Spleen (tissue), 11 donors: ENCODE measurements at regions not wholly inside any gene's neighbourhood (a gene's known extent, or its start where the extent isn't known, plus 50 kb on each side); places are given as distances from the start of the nearest gene placed in this dataset.

Experiments
- DNase-seq: peaks from one replicate; pipeline ENCODE4 v3.0.0-alpha.2; 2020
- H3K27ac ChIP-seq, 8 donors: fragments of 200-600 bp; sonication (generic) in 7 of 8; 1 replicate in 4 of 8; 2 replicates in 4 of 8; pipeline versions ENCODE4 v1.5.0 to v1.8.0; 2016 to 2021; ENCODE audit warnings: inconsistent platforms in 4 of 8, mild to moderate bottlenecking in 4 of 8, moderate library complexity in 1 of 8
- H3K27me3 ChIP-seq, 7 donors: fragments of 200-600 bp; sonication (generic) in 6 of 7; replicated peaks in 1 of 7; 1 replicate in 4 of 7; 2 replicates in 3 of 7; pipeline versions ENCODE4 v1.5.0 to v1.8.0; 2016 to 2021; ENCODE audit warnings: inconsistent platforms in 3 of 7, mild to moderate bottlenecking in 1 of 7
- H3K36me3 ChIP-seq, 6 donors: fragments of 200-600 bp; sonication (generic) in 5 of 6; 1 replicate in 4 of 6; 2 replicates in 2 of 6; pipeline versions ENCODE4 v1.5.0 to v1.8.0; 2016 to 2021; ENCODE audit warnings: inconsistent platforms in 2 of 6
- H3K4me1 ChIP-seq, 6 donors: fragments of 200-600 bp; sonication (generic) in 5 of 6; 1 replicate in 3 of 6; 2 replicates in 3 of 6; pipeline versions ENCODE4 v1.5.0 to v1.8.0; 2016 to 2021; ENCODE audit warnings: inconsistent platforms in 3 of 6
- H3K4me3 ChIP-seq, 8 donors: fragments of 200-600 bp; sonication (generic) in 7 of 8; 1 replicate in 4 of 8; 2 replicates in 4 of 8; pipeline versions ENCODE4 v1.5.0 to v1.8.0; 2016 to 2021; ENCODE audit warnings: inconsistent platforms in 4 of 8, mild to moderate bottlenecking in 4 of 8, moderate library complexity in 2 of 8
- H3K9me3 ChIP-seq, 8 donors: fragments of 200-600 bp; sonication (generic) in 7 of 8; 1 replicate in 4 of 8; 2 replicates in 4 of 8; pipeline versions ENCODE4 v1.5.0 to v1.8.0; 2016 to 2021; ENCODE audit warnings: inconsistent platforms in 4 of 8
- POLR2A ChIP-seq, 3 donors: fragments of 450-650 bp; IDR thresholded peaks; one replicate each; pipeline ENCODE4 v1.5.1; 2017; ENCODE audit warnings: antibody characterized with exemption in 3 of 3, mild to moderate bottlenecking in 1 of 3
- POLR2AphosphoS5 ChIP-seq, 3 donors: sonication (generic); formaldehyde crosslinking; IDR thresholded peaks; one replicate each; pipeline ENCODE4 v1.5.1; 2017; ENCODE audit warnings: antibody characterized with exemption in 3 of 3
- WGBS, 5 donors: extraction: QIAGEN DNeasy Blood & Tissue Kit in 3 of 5; methylation state at CpG; one replicate each; pipeline versions ENCODE4 v1.1.5 to v1.1.7; 2013 to 2018; 5-methylcytosine and 5-hydroxymethylcytosine counted together
- intact Hi-C: fragments of 100-400 bp; cut with DNase I; formaldehyde crosslinking; loops from one replicate; pipeline ENCODE4 v1.15.0; 2023; ENCODE audit warnings: low total_unique reads
- TF ChIP-seq, protein P1 (sequence below), 11 experiments: fragments of 200-600 bp in 7 of 11; fragments of 450-650 bp in 4 of 11; sonication (generic) in 4 of 11; IDR thresholded peaks in 8 of 11; conservative IDR thresholded peaks in 3 of 11; 1 replicate in 7 of 11; 2 replicates in 4 of 11; pipeline versions ENCODE4 v1.4.0 to v1.8.0; 2016 to 2021; ENCODE audit warnings: antibody characterized with exemption in 11 of 11, inconsistent platforms in 4 of 11, mild to moderate bottlenecking in 1 of 11
- donor health status: healthy with polysubstance abuse.
- donor health status: DM: no; HTN: no; CAD: no; lungs with moderate emphysema.
- donor health status: DM: no; HTN: no; CAD: no.
- donor health status: Bipolar disorder and iron deficiency.
- donor health status: healthy.
- donor health status: DM: no; HTN: no; CAD: no.
- donor health status: DM: yes; HTN: yes; CAD: no.

DNA sequence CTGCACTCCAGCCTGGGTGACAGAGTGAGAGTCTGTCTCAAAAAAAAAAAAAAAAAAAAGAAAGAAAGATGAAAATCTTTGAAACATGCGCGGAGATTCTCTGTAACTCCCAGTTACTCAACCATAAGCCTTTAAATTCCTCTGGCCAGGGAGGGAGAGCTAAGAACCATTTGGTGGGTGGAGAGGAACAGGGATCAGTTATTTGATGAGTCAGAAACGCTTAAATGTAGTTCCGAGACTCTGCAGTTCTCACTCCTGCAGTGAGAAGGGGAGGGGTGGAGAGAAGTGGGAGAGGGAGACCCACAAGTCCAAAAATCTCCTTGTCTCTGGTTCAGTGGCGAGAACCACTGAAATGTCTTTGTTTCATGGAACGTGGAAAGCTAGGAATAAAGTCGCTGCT lies 266.7 kb downstream of the SOX9 start:
- no peaks in the 10 kb centered on the region for H3K36me3 ChIP-seq
- H3K27me3 ChIP-seq = peaks cover 0 to 6% (median 0%) of the 10 kb centered on the region in 7 donors
- no peak for TF ChIP-seq POLR2AphosphoS5 (IDR thresholded peaks at IDR 0.05)
- TF ChIP-seq, protein P1, sequence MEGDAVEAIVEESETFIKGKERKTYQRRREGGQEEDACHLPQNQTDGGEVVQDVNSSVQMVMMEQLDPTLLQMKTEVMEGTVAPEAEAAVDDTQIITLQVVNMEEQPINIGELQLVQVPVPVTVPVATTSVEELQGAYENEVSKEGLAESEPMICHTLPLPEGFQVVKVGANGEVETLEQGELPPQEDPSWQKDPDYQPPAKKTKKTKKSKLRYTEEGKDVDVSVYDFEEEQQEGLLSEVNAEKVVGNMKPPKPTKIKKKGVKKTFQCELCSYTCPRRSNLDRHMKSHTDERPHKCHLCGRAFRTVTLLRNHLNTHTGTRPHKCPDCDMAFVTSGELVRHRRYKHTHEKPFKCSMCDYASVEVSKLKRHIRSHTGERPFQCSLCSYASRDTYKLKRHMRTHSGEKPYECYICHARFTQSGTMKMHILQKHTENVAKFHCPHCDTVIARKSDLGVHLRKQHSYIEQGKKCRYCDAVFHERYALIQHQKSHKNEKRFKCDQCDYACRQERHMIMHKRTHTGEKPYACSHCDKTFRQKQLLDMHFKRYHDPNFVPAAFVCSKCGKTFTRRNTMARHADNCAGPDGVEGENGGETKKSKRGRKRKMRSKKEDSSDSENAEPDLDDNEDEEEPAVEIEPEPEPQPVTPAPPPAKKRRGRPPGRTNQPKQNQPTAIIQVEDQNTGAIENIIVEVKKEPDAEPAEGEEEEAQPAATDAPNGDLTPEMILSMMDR (IDR thresholded peaks at IDR 0.05 in 8 of 11, conservative IDR thresholded peaks at IDR 0.05 in 3 of 11) = no peak
- no peak for TF ChIP-seq POLR2A (IDR thresholded peaks at IDR 0.05)
- WGBS, 5 donors = 62 to 77% (median 74%) methylated on average over 7 of the region's 7 CpGs
- H3K27ac ChIP-seq = no peak overlapping the region
- intact Hi-C loops = no loop called here
- H3K4me1 ChIP-seq = peaks cover 3 to 13% (median 5%) of the 10 kb centered on the region in 6 donors
- H3K4me3 ChIP-seq = no peak overlapping the region
- DNase-seq = no peak
- no peaks in the 10 kb centered on the region for H3K9me3 ChIP-seq

DNA sequence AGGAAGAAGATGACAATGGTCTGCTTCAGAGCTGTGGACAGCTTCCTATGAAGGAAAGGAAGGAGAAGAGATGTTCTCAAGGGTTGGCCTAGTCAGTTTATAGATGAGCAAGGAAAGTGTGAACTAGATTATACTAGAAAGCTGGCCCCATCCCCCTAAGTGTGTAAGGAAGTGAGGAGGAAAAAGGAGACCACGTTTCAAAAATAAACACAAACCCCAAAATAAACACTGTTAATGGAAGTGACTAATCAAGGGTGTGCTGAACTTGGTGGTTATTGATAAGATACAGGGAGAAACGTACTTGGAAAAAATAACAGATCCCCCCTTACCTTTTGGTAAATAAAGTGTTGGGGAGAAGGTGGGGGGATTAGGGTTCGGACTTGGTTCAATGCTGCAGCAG lies 267.1 kb downstream of the SOX9 start:
- H3K36me3 ChIP-seq = no peaks in the 10 kb centered on the region
- 36 to 52% (median 47%) methylated on average over 3 of the region's 3 CpGs for WGBS, 5 donors
- H3K27me3 ChIP-seq = peaks cover 0 to 2% (median 0%) of the 10 kb centered on the region in 7 donors
- intact Hi-C loops = no loop called here
- TF ChIP-seq POLR2AphosphoS5 (IDR thresholded peaks at IDR 0.05) (no peak), POLR2A (IDR thresholded peaks at IDR 0.05) (no peak)
- TF ChIP-seq, protein P1 (IDR thresholded peaks at IDR 0.05 in 8 of 11, conservative IDR thresholded peaks at IDR 0.05 in 3 of 11) = no peak
- peaks cover under 1 to 8% (median 2%) of the 10 kb centered on the region in 6 donors for H3K4me1 ChIP-seq
- H3K9me3 ChIP-seq = no peaks in the 10 kb centered on the region
- H3K4me3 ChIP-seq = no peak overlapping the region
- no peak for DNase-seq
- no peak overlapping the region for H3K27ac ChIP-seq

DNA sequence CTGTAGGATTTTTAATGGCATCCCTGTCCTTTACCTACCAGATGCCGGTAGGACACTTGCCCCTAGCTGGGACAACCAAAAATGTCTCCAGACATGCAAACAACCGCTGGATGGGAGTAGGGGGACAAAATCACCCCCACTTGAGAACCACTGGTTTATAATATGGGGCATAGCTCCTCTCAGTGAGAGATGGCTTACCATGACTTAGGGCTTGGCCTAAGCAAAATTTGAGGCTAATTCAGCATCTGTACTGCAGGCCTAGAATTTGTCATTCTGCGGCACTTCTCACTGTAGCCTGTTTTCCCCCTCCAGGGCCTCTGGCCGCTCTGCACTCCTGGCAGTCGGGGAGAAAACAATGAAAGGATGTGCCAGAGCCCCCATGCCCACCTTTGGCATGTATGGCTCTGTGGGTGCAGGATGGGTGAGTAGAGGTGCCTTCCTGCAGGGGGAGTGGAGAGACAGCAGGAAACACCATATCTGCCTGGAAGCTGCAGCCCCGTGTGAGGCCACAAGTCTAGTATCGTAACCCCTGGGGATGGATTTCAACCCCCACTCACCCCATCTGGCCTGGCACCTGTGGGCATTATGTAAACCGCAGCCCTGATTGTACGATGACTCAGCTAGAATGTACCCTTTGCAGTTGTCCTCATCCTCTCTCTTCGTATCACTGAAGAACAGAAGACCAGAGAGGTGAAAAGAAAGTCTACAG lies 268.1 kb downstream of the SOX9 start:
- Histone ChIP-seq H3K4me1 (no peaks in the 10 kb centered on the region), H3K27me3 (no peaks in the 10 kb centered on the region), H3K27ac (no peak overlapping the region), H3K4me3 (no peak overlapping the region), H3K36me3 (no peaks in the 10 kb centered on the region), H3K9me3 (no peaks in the 10 kb centered on the region)
- intact Hi-C loops = no loop called here
- TF ChIP-seq POLR2AphosphoS5 (IDR thresholded peaks at IDR 0.05) (no peak), POLR2A (IDR thresholded peaks at IDR 0.05) (no peak)
- TF ChIP-seq, protein P1 (IDR thresholded peaks at IDR 0.05 in 8 of 11, conservative IDR thresholded peaks at IDR 0.05 in 3 of 11) = no peak
- DNase-seq = no peak
- 72 to 78% (median 77%) methylated on average over 9 to 10 of the region's 10 CpGs for WGBS, 5 donors

DNA sequence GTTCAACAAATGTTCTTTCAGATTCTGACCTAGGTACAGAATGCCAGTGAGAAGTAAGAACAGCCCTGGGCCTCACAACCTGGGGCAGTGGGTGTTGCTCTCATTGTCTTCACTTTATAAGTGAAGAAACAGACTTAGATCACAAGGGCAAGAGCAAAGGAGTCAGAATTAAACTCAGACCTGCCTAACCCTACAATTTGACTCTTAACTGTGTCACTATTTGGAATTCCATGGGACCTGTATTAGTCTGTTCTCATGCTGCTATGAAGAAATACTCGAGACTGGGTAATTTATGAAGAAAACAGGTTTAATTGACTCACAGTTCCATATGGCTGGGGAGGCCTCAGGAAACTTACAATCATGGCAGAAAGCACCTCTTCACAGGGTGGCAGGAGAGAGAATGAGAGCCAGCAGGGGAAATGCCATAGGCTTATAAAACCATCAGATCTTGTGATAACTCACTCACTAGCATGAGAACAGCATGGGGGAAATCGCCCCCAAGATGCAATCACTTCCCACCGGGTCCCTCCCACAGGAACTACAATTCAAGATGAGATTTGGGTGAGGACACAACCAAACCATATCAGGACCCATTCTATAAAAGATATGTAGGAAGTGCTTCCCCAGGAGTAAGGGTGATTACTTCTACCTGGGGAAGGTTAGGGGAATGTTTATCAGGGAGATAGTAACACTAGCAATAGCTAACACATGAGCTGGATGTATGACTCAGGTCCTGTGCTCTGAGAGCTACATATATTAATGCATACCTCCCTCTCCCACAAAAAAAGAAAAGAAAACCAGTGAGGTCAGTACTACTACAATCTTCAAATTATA lies 270.1 kb downstream of the SOX9 start:
- H3K4me1 ChIP-seq = no peaks in the 10 kb centered on the region
- WGBS, 5 donors = 55 to 75% (median 72%) methylated on average over 3 of the region's 3 CpGs
- H3K9me3 ChIP-seq = no peaks in the 10 kb centered on the region
- TF ChIP-seq POLR2AphosphoS5 (IDR thresholded peaks at IDR 0.05) (no peak), POLR2A (IDR thresholded peaks at IDR 0.05) (no peak)
- TF ChIP-seq, protein P1 (IDR thresholded peaks at IDR 0.05 in 8 of 11, conservative IDR thresholded peaks at IDR 0.05 in 3 of 11) = no peak
- no peaks in the 10 kb centered on the region for H3K36me3 ChIP-seq
- H3K27ac ChIP-seq = no peak overlapping the region
- H3K4me3 ChIP-seq = no peak overlapping the region
- intact Hi-C loops = no loop called here
- no peak for DNase-seq
- H3K27me3 ChIP-seq = no peaks in the 10 kb centered on the region
